Peyer's patch (tissue), 4 donors: ENCODE measurements at regions not wholly inside any gene's neighbourhood (a gene's known extent, or its start where the extent isn't known, plus 50 kb on each side); places are given as distances from the start of the nearest gene placed in this dataset.

ENCODE experiments used
- POLR2A ChIP-seq, 2 donors: fragments of 450-650 bp; IDR thresholded peaks; one replicate each; pipeline ENCODE4 v1.5.1; 2017; ENCODE audit warnings: antibody characterized with exemption in 2 of 2, mild to moderate bottlenecking in 2 of 2, moderate library complexity in 2 of 2
- TF ChIP-seq, protein P1 (sequence below), 6 experiments: fragments of 450-650 bp in 4 of 6; fragments of 200-600 bp in 2 of 6; sonication (generic) in 1 of 6; IDR thresholded peaks; one replicate each; pipeline ENCODE4 v1.5.1; 2017 to 2019; ENCODE audit warnings: antibody characterized with exemption in 6 of 6, mild to moderate bottlenecking in 3 of 6, moderate library complexity in 1 of 6

DNA sequence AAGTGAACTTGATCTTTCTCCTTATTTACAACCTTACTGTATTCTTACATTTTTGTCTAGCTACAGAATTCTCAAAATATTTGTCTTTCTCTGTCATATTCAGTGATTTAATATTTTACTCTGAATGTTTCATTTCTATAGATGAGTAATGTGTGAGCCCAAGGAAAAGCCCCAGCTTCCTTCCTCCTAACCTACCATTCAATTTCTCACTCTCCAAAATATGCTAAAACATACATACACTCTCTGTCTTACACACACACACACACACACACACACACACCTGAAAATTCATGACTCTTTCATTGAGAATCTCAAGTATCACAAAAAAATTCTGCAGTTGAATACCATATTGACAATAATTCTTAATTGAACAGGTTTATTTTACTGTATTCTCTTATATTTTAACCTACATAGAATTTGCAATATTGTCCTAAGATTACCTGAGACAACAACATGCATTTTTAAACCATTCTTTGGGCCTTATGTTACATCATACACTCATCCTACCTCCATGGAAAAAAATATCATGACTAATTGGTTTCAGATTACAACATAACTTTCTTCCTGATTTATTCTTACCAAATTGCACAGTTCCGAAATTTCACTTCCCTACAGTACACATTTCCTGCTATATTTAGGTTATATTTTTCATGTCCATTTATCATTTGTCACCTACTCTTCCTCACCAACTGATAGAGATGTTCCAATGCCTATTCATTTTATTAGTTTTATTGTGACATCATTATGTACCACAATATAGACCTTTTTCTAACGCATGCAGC, 1965.6 kb upstream of the PCDH20 start:
- TF ChIP-seq, protein P1, sequence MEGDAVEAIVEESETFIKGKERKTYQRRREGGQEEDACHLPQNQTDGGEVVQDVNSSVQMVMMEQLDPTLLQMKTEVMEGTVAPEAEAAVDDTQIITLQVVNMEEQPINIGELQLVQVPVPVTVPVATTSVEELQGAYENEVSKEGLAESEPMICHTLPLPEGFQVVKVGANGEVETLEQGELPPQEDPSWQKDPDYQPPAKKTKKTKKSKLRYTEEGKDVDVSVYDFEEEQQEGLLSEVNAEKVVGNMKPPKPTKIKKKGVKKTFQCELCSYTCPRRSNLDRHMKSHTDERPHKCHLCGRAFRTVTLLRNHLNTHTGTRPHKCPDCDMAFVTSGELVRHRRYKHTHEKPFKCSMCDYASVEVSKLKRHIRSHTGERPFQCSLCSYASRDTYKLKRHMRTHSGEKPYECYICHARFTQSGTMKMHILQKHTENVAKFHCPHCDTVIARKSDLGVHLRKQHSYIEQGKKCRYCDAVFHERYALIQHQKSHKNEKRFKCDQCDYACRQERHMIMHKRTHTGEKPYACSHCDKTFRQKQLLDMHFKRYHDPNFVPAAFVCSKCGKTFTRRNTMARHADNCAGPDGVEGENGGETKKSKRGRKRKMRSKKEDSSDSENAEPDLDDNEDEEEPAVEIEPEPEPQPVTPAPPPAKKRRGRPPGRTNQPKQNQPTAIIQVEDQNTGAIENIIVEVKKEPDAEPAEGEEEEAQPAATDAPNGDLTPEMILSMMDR (IDR thresholded peaks at IDR 0.05), result no peak
- TF ChIP-seq POLR2A (IDR thresholded peaks at IDR 0.05), result no peak
